GM12878 (cell line): ENCODE measurements at regions not wholly inside any gene's neighbourhood (a gene's known extent, or its start where the extent isn't known, plus 50 kb on each side); places are given as distances from the start of the nearest gene placed in this dataset.

Source experiments
- ATAC-seq: fragments of 200-7000 bp; cut with Tn5 transposase; 3 replicates; pipeline ENCODE4 v1.9.1; 2020; ENCODE audit warnings: mild to moderate bottlenecking, moderate library complexity
- BruUV-seq: library from RNA; stranded (reverse); fragments of 400-500 nt; replicated peaks from 2 replicates; lab custom pipeline; 2021; lab: Mats Ljungman, UMichigan
- CTCF ChIA-PET: fragments of 300-600 bp; sonication (Branson Sonifier 250); formaldehyde crosslinking; extraction: SDS; loops from one replicate; lab custom pipeline; 2021; ENCODE audit warnings: inconsistent platforms; lab: Yijun Ruan, JAX
- POLR2A ChIA-PET: fragments of 350-600 bp; formaldehyde crosslinking; extraction: SDS; loops from one replicate; lab custom pipeline; 2021; ENCODE audit warnings: inconsistent platforms; lab: Charles Lee
- RAD21 ChIA-PET: fragments of 300-600 bp; sonication (Branson Sonifier 250); formaldehyde crosslinking; loops from one replicate; lab custom pipeline; 2023; ENCODE audit warnings: antibody characterized with exemption; ENCODE audit not compliant: unreplicated experiment; lab: Charles Lee
- SMC1A ChIA-PET: fragments of 300-600 bp; sonication (Branson Sonifier 250); formaldehyde crosslinking; loops from one replicate; lab custom pipeline; 2023; ENCODE audit not compliant: unreplicated experiment, uncharacterized antibody; lab: Charles Lee
- DNase-seq: peaks from one replicate; pipeline ENCODE4 v3.0.0-alpha.2; 2011; ENCODE audit warnings: low read depth, low spot score
- FAIRE-seq: peaks from 3 replicates; lab custom pipeline; 2011; peaks lifted over from hg19 to GRCh38; lab: Jason Lieb, UNC
- H2AFZ ChIP-seq: 2 replicates; pipeline ENCODE4 v1.6.0; 2011; ENCODE audit warnings: low read depth, low read length, control low read depth; ENCODE audit not compliant: control insufficient read depth
- H3K27ac ChIP-seq: 2 replicates; pipeline ENCODE4 v1.5.1; 2011; ENCODE audit warnings: control low read depth; ENCODE audit not compliant: control insufficient read depth, insufficient read depth
- H3K27me3 ChIP-seq, 2 experiments: replicated peaks in 1 of 2; 2 replicates each; pipeline versions ENCODE4 v1.6.0 to v1.6.1; 2011; ENCODE audit warnings: low read length in 1 of 2; ENCODE audit not compliant: control insufficient read depth in 2 of 2, insufficient read depth in 2 of 2
- H3K36me3 ChIP-seq, 2 experiments: 2 replicates each; pipeline ENCODE4 v1.5.1; 2011; ENCODE audit warnings: low read length in 1 of 2; ENCODE audit not compliant: control insufficient read depth in 2 of 2, insufficient read depth in 2 of 2
- H3K4me1 ChIP-seq: 2 replicates; pipeline ENCODE4 v1.6.1; 2011; ENCODE audit warnings: mild to moderate bottlenecking, low read length, moderate library complexity, mixed read lengths; ENCODE audit not compliant: control insufficient read depth, insufficient read depth
- H3K4me2 ChIP-seq: 2 replicates; pipeline ENCODE4 v1.6.0; 2011; ENCODE audit warnings: control low read depth; ENCODE audit not compliant: control insufficient read depth, insufficient read depth
- H3K4me3 ChIP-seq: fragments of 200-600 bp; sonication (generic); 2 replicates; pipeline ENCODE4 v1.5.1; 2016
- H3K79me2 ChIP-seq: 2 replicates; pipeline ENCODE4 v1.6.0; 2011; ENCODE audit warnings: low read length; ENCODE audit not compliant: control insufficient read depth, insufficient read depth
- H3K9ac ChIP-seq: 2 replicates; pipeline ENCODE4 v1.8.0; 2011; ENCODE audit warnings: low read length, control low read depth, mixed read lengths; ENCODE audit not compliant: control insufficient read depth, insufficient read depth
- H3K9me3 ChIP-seq: replicated peaks from 3 replicates; pipeline ENCODE4 v1.5.1; 2011; ENCODE audit warnings: mild to moderate bottlenecking, low read length; ENCODE audit not compliant: control insufficient read depth, insufficient read depth
- H4K20me1 ChIP-seq: 2 replicates; pipeline ENCODE4 v1.6.0; 2011; ENCODE audit not compliant: control insufficient read depth, insufficient read depth
- BMI1 ChIP-seq: fragments of 450-650 bp; IDR thresholded peaks from 2 replicates; pipeline ENCODE4 v1.6.1; 2016; ENCODE audit warnings: mild to moderate bottlenecking, moderate library complexity, borderline replicate concordance
- CHD1 ChIP-seq: IDR thresholded peaks from 2 replicates; pipeline ENCODE4 v1.6.1; 2012; ENCODE audit warnings: low read depth, low read length, improper control_type of control experiment
- CREB1 ChIP-seq: IDR thresholded peaks from 2 replicates; pipeline ENCODE4 v1.6.1; 2012; ENCODE audit warnings: low read depth, mild to moderate bottlenecking, inconsistent platforms
- DPF2 ChIP-seq: fragments of 450-650 bp; IDR thresholded peaks from 2 replicates; pipeline ENCODE4 v1.6.1; 2017; ENCODE audit warnings: mild to moderate bottlenecking
- GATAD2B ChIP-seq: fragments of 450-650 bp; conservative IDR thresholded peaks from 2 replicates; pipeline ENCODE4 v1.6.1; 2017; ENCODE audit warnings: low read depth, mild to moderate bottlenecking, moderate library complexity
- MEF2B ChIP-seq: fragments of 450-650 bp; IDR thresholded peaks from 2 replicates; pipeline ENCODE4 v1.6.1; 2018; ENCODE audit warnings: mild to moderate bottlenecking, moderate library complexity; ENCODE audit not compliant: partially characterized antibody, poor library complexity, severe bottlenecking
- MTA2 ChIP-seq: fragments of 450-650 bp; IDR thresholded peaks from 2 replicates; pipeline ENCODE4 v1.6.1; 2016; ENCODE audit warnings: low read depth, mild to moderate bottlenecking, moderate library complexity
- NFXL1 ChIP-seq: fragments of 450-650 bp; IDR thresholded peaks from 2 replicates; pipeline ENCODE4 v1.6.1; 2017; ENCODE audit warnings: antibody characterized with exemption, mild to moderate bottlenecking, borderline replicate concordance
- NR2C1 ChIP-seq: fragments of 450-650 bp; IDR thresholded peaks from 2 replicates; pipeline ENCODE4 v1.6.1; 2017; ENCODE audit warnings: antibody characterized with exemption, mild to moderate bottlenecking, moderate library complexity
- PAX5 ChIP-seq: IDR thresholded peaks from 2 replicates; pipeline ENCODE4 v1.6.1; 2011; ENCODE audit warnings: low read depth, low read length, borderline replicate concordance
- POU2F2 ChIP-seq: IDR thresholded peaks from 3 replicates; pipeline ENCODE4 v1.6.1; 2011; ENCODE audit warnings: low read depth, mild to moderate bottlenecking, low read length, borderline replicate concordance
- RELA ChIP-seq: fragments of 450-650 bp; IDR thresholded peaks from 2 replicates; pipeline ENCODE4 v1.8.0; 2014; ENCODE audit warnings: borderline replicate concordance; ENCODE audit not compliant: partially characterized antibody
- SMC3 ChIP-seq: IDR thresholded peaks from 2 replicates; pipeline ENCODE4 v1.6.1; 2011; ENCODE audit warnings: low read length, improper control_type of control experiment, borderline replicate concordance
- STAT3 ChIP-seq: IDR thresholded peaks from 2 replicates; pipeline ENCODE4 v1.6.1; 2011; ENCODE audit warnings: low read depth, low read length, improper control_type of control experiment
- TARDBP ChIP-seq: IDR thresholded peaks from 2 replicates; pipeline ENCODE4 v1.6.1; 2016; ENCODE audit warnings: borderline replicate concordance
- YY1 ChIP-seq: IDR thresholded peaks from 2 replicates; pipeline ENCODE4 v1.6.1; 2011; ENCODE audit warnings: low read depth, mild to moderate bottlenecking, low read length
- ZNF384 ChIP-seq: IDR thresholded peaks from 2 replicates; pipeline ENCODE4 v1.6.1; 2012; ENCODE audit warnings: low read depth, mild to moderate bottlenecking, low read length, improper control_type of control experiment, borderline replicate concordance
- ZNF622 ChIP-seq: fragments of 450-650 bp; IDR thresholded peaks from 2 replicates; pipeline ENCODE4 v1.6.1; 2017; ENCODE audit warnings: mild to moderate bottlenecking, inconsistent platforms
- WGBS: methylation state at CpG from one replicate; pipeline ENCODE4 v1.1.6; 2016; ENCODE audit warnings: low lambda C conversion rate; ENCODE audit not compliant: insufficient replicate concordance, insufficient coverage; ENCODE audit errors: missing lambda C conversion rate; 5-methylcytosine and 5-hydroxymethylcytosine counted together
- in situ Hi-C: fragments of 300-500 bp; cut with MboI; formaldehyde crosslinking; loops from 9 replicates; pipeline ENCODE4 v1.14.3; 2018; ENCODE audit warnings: mixed read lengths
- intact Hi-C: fragments of 100-400 bp; cut with micrococcal nuclease; formaldehyde crosslinking; loops from one replicate; pipeline ENCODE4 v1.14.2; 2022; ENCODE audit not compliant: unreplicated experiment
- TF ChIP-seq, protein P1 (sequence below): fragments of 450-650 bp; formaldehyde crosslinking; IDR thresholded peaks from 2 replicates; pipeline ENCODE4 v1.5.0; 2022; ENCODE audit warnings: mild to moderate bottlenecking, missing genetic modification characterization
- TF ChIP-seq, protein P2 (sequence below): IDR thresholded peaks from 2 replicates; pipeline ENCODE4 v1.6.1; 2012; ENCODE audit warnings: low read length, inconsistent platforms

DNA sequence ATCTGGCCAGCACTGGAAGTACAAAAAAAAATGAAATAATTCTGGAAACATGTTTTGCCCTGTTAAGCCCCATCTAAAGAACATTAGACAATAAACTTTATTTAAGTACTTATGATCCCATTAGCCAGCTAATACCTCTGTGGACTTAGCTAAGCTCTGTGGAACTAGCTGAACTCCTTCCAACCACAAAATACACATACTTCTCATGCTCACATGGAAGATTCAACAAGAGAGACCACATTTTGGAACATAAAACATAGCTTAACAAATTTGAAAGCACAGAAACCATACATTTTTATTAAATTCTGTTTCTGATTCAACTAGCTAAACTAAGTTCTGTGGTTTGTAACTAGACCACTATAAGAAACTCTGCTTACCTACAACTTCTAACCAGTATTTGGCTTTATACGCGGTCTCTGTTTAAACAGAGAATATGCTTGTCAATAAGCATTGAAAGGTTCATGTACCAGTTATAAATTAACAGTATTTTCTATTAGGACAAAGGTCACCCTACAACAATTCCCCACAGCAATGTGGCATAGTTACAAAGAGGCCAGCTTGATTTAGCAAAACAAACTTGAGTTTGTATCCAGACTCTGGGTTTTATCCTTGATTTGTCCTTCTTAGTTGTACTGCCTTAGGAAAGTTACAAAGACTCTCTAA is 300.1 kb downstream of the C12orf50 start (continued):
- TF ChIP-seq CHD1, result no peak
- TF ChIP-seq, protein P1, sequence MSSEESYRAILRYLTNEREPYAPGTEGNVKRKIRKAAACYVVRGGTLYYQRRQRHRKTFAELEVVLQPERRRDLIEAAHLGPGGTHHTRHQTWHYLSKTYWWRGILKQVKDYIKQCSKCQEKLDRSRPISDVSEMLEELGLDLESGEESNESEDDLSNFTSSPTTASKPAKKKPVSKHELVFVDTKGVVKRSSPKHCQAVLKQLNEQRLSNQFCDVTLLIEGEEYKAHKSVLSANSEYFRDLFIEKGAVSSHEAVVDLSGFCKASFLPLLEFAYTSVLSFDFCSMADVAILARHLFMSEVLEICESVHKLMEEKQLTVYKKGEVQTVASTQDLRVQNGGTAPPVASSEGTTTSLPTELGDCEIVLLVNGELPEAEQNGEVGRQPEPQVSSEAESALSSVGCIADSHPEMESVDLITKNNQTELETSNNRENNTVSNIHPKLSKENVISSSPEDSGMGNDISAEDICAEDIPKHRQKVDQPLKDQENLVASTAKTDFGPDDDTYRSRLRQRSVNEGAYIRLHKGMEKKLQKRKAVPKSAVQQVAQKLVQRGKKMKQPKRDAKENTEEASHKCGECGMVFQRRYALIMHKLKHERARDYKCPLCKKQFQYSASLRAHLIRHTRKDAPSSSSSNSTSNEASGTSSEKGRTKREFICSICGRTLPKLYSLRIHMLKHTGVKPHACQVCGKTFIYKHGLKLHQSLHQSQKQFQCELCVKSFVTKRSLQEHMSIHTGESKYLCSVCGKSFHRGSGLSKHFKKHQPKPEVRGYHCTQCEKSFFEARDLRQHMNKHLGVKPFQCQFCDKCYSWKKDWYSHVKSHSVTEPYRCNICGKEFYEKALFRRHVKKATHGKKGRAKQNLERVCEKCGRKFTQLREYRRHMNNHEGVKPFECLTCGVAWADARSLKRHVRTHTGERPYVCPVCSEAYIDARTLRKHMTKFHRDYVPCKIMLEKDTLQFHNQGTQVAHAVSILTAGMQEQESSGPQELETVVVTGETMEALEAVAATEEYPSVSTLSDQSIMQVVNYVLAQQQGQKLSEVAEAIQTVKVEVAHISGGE (CRISPR knock-in tag), result no peak
- TF ChIP-seq ZNF384, result no peak
- TF ChIP-seq YY1, result no peak
- TF ChIP-seq, all 136 proteins: peak for 0

DNA sequence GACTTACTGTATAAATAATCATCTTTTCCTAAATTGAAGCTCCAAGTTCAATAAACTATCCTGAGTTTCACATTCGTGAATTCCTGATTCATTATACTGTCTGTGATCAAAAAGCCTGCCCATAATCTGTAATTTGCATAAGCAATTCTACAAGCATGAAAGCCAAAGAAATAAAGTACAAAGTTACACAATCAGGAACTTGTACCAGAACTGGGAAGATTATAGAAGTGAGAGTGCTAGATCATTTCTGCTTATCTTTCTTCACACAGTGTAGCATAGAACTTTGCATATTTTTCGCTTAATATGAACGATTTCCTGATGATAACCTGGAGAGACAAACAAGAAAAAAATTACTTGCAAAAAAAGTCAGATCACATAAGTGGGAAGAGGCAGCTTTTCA is 308.2 kb downstream of the C12orf50 start:
- Histone ChIP-seq H3K9ac (no peak overlapping the region), H4K20me1 (no peaks in the 10 kb centered on the region), H3K9me3 (no peaks in the 10 kb centered on the region), H3K27me3 (no peaks in the 10 kb centered on the region), H2AFZ (no peak overlapping the region), H3K27ac (no peak overlapping the region), H3K79me2 (no peaks in the 10 kb centered on the region), H3K36me3 (no peaks in the 10 kb centered on the region), H3K4me2 (no peak overlapping the region)
- no peak for ATAC-seq
- ChIA-PET CTCF (no interaction called here), RAD21 (no interaction called here)
- no peak for DNase-seq
- FAIRE-seq, result no peak
- in situ Hi-C loops, result no loop called here
- WGBS, result 2% methylated on average over 3 of the region's 3 CpGs
- TF ChIP-seq STAT3 (no peak), BMI1 (no peak), RELA (no peak), CREB1 (no peak), ZNF384 (no peak), ZNF622 (no peak), SMC3 (no peak), NFXL1 (no peak), MEF2B (no peak), NR2C1 (no peak), PAX5 (no peak), DPF2 (no peak), GATAD2B (no peak), POU2F2 (no peak), TARDBP (no peak), MTA2 (no peak)
- TF ChIP-seq, protein P2, sequence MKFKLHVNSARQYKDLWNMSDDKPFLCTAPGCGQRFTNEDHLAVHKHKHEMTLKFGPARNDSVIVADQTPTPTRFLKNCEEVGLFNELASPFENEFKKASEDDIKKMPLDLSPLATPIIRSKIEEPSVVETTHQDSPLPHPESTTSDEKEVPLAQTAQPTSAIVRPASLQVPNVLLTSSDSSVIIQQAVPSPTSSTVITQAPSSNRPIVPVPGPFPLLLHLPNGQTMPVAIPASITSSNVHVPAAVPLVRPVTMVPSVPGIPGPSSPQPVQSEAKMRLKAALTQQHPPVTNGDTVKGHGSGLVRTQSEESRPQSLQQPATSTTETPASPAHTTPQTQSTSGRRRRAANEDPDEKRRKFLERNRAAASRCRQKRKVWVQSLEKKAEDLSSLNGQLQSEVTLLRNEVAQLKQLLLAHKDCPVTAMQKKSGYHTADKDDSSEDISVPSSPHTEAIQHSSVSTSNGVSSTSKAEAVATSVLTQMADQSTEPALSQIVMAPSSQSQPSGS, result no peak
- TF ChIP-seq, all 136 proteins: peak for 0
- no TSS peak for BruUV-seq
- Histone ChIP-seq H3K4me1 (no peaks in the 10 kb centered on the region), H3K4me3 (no peak overlapping the region)
- POLR2A ChIA-PET, result no interaction called here
- SMC1A ChIA-PET, result interaction anchor here (0.6 kb wide), 1 partner anchor 1315 kb away, joined by 3 read pairs; no protein-coding TSS in a partner anchor
- intact Hi-C loops, result no loop called here
